T-cell (primary cell): ENCODE measurements at regions not wholly inside any gene's neighbourhood (a gene's known extent, or its start where the extent isn't known, plus 50 kb on each side); places are given as distances from the start of the nearest gene placed in this dataset.

Source experiments
- ATAC-seq, 4 experiments: fragments of 200-7000 bp in 3 of 4; fragments of 150-1000 bp in 1 of 4; cut with Tn5 transposase; replicated peaks in 1 of 4; 1 replicate in 3 of 4; 2 replicates in 1 of 4; pipeline ENCODE4 v1.10.0; 2021; ENCODE audit warnings: moderate library complexity in 3 of 4, mild to moderate bottlenecking in 2 of 4, moderate number of reproducible peaks in 1 of 4
- CTCF ChIA-PET, 2 donors: fragments of 300-600 bp; sonication (Branson Sonifier 250); formaldehyde crosslinking; loops; one replicate each; lab custom pipeline; 2022; ENCODE audit warnings: antibody characterized with exemption in 2 of 2; lab: Charles Lee
- POLR2A ChIA-PET, 2 donors: fragments of 300-600 bp; sonication (Branson Sonifier 250); formaldehyde crosslinking; loops; one replicate each; lab custom pipeline; 2022; ENCODE audit warnings: antibody characterized with exemption in 2 of 2; lab: Charles Lee
- DNase-seq, 35 experiments: peaks; one replicate each; pipeline versions ENCODE4 v3.0.0 to v3.0.0-alpha.2; 2013 to 2023
- H3K27ac ChIP-seq: one replicate; pipeline ENCODE4 v1.5.1; 2013; ENCODE audit warnings: low read length
- H3K27me3 ChIP-seq, 2 experiments: replicated peaks in 1 of 2; 1 replicate in 1 of 2; 2 replicates in 1 of 2; pipeline versions ENCODE4 v1.6.1 to v1.7.0; 2013; ENCODE audit warnings: low read length in 1 of 2, mixed read lengths in 1 of 2; ENCODE audit not compliant: control insufficient read depth in 2 of 2, insufficient read depth in 2 of 2; ENCODE audit errors: extremely low read depth in 1 of 2
- H3K36me3 ChIP-seq, 2 donors: 1 replicate in 1 of 2; 2 replicates in 1 of 2; pipeline versions ENCODE4 v1.6.1 to v1.7.0; 2013; ENCODE audit warnings: low read length in 1 of 2; ENCODE audit not compliant: control insufficient read depth in 2 of 2, insufficient read depth in 1 of 2; ENCODE audit errors: extremely low read depth in 1 of 2
- H3K4me1 ChIP-seq, 2 experiments: 1 replicate in 1 of 2; 2 replicates in 1 of 2; pipeline versions ENCODE4 v1.6.1 to v1.7.0; 2013; ENCODE audit warnings: low read length in 2 of 2, mixed read lengths in 1 of 2; ENCODE audit not compliant: insufficient read depth in 2 of 2, control insufficient read depth in 1 of 2; ENCODE audit errors: extremely low read depth in 1 of 2
- H3K4me3 ChIP-seq, 2 donors: 1 replicate in 1 of 2; 2 replicates in 1 of 2; pipeline versions ENCODE4 v1.5.1 to v1.7.0; 2013; ENCODE audit warnings: mild to moderate bottlenecking in 2 of 2, low read length in 1 of 2, moderate library complexity in 1 of 2; ENCODE audit not compliant: control insufficient read depth in 1 of 2; ENCODE audit errors: extremely low read depth in 1 of 2
- H3K9me3 ChIP-seq: 2 replicates; pipeline ENCODE4 v1.7.0; 2013
- H3K27ac Mint-ChIP-seq, 2 donors: one replicate each; pipeline ENCODE4 v1.8.0; 2020 to 2021; ENCODE audit warnings: mild to moderate bottlenecking in 2 of 2, mixed read lengths in 2 of 2
- H3K27me3 Mint-ChIP-seq, 2 donors: one replicate each; pipeline ENCODE4 v1.8.0; 2021 to 2022; ENCODE audit warnings: mixed read lengths in 2 of 2
- H3K36me3 Mint-ChIP-seq: one replicate; pipeline ENCODE4 v1.8.0; 2021; ENCODE audit warnings: mixed read lengths
- H3K4me1 Mint-ChIP-seq, 3 donors: one replicate each; pipeline ENCODE4 v1.8.0; 2020 to 2022; ENCODE audit warnings: mixed read lengths in 3 of 3, mild to moderate bottlenecking in 1 of 3
- H3K4me3 Mint-ChIP-seq, 3 donors: one replicate each; pipeline ENCODE4 v1.8.0; 2020 to 2022; ENCODE audit warnings: mild to moderate bottlenecking in 3 of 3, mixed read lengths in 3 of 3, moderate library complexity in 3 of 3
- H3K9me3 Mint-ChIP-seq, 3 donors: one replicate each; pipeline ENCODE4 v1.8.0; 2020 to 2022; ENCODE audit warnings: mixed read lengths in 3 of 3
- WGBS: methylation state at CpG from one replicate; pipeline ENCODE4 v1.1.5; 2013; ENCODE audit warnings: missing lambda C conversion rate; ENCODE audit not compliant: insufficient coverage; 5-methylcytosine and 5-hydroxymethylcytosine counted together

GRCh38 chr4:186826006-186826405, 102.3 kb upstream of the FAT1 start:
- ChIA-PET CTCF (no interaction called here), POLR2A (no interaction called here)
- H3K27ac Mint-ChIP-seq = no peak overlapping the region
- Histone ChIP-seq H3K4me1 (no peaks in the 10 kb centered on the region), H3K27me3 (no peaks in the 10 kb centered on the region), H3K36me3 (no peaks in the 10 kb centered on the region), H3K4me3 (no peak overlapping the region), H3K9me3 (no peaks in the 10 kb centered on the region), H3K27ac (no peak overlapping the region)
- DNase-seq (no peak), ATAC-seq (no peak)
- H3K9me3 Mint-ChIP-seq = peaks cover 0 to 17% (median 13%) of the 10 kb centered on the region in 3 donors
- H3K36me3 Mint-ChIP-seq = no peaks in the 10 kb centered on the region
- no CpG with 5 or more reads among the region's 2 CpGs for WGBS
- H3K27me3 Mint-ChIP-seq = no peaks in the 10 kb centered on the region
- no peaks in the 10 kb centered on the region for H3K4me1 Mint-ChIP-seq
- H3K4me3 Mint-ChIP-seq = no peak overlapping the region

GRCh38 chr4:186826846-186827533, 103.3 kb upstream of the FAT1 start:
- Mint-ChIP-seq H3K27ac (no peak overlapping the region), H3K9me3 (peaks cover 0 to 15% (median 14%) of the 10 kb centered on the region in 3 donors), H3K4me3 (no peak overlapping the region), H3K4me1 (no peaks in the 10 kb centered on the region), H3K27me3 (no peaks in the 10 kb centered on the region), H3K36me3 (no peaks in the 10 kb centered on the region)
- DNase-seq = no peak
- Histone ChIP-seq H3K36me3 (no peaks in the 10 kb centered on the region), H3K4me1 (no peaks in the 10 kb centered on the region), H3K4me3 (no peak overlapping the region), H3K9me3 (no peaks in the 10 kb centered on the region), H3K27me3 (no peaks in the 10 kb centered on the region), H3K27ac (no peak overlapping the region)
- POLR2A ChIA-PET = no interaction called here
- CTCF ChIA-PET = no interaction called here
- WGBS = 83% methylated on average over 3 of the region's 12 CpGs
- ATAC-seq = no peak

DNA sequence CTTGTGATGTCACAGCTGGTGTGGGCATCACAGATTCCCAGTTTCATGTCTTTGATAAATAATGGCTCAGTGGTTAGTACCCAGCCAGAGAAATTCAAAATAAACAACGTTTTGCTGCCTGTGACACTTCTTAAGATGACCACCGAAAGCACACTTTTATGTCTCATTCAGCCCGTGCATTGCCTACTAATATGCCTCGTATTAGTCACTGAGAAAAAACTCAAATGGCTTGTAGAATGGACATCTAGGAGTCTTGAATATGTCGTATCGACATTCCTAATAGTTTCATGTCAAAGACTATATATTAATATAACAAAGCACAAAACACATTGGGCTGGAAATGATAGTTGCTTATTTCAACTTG, 103.9 kb upstream of the FAT1 start:
- 0% methylated on average over 1 of the region's 6 CpGs for WGBS
- CTCF ChIA-PET = no interaction called here
- POLR2A ChIA-PET = no interaction called here
- no peaks in the 10 kb centered on the region for H3K36me3 Mint-ChIP-seq
- no peak overlapping the region for H3K4me3 ChIP-seq
- no peaks in the 10 kb centered on the region for H3K36me3 ChIP-seq
- no peaks in the 10 kb centered on the region for H3K4me1 ChIP-seq
- H3K4me3 Mint-ChIP-seq = no peak overlapping the region
- peaks cover 1 to 16% (median 14%) of the 10 kb centered on the region in 3 donors for H3K9me3 Mint-ChIP-seq
- H3K27me3 ChIP-seq = no peaks in the 10 kb centered on the region
- H3K4me1 Mint-ChIP-seq = no peaks in the 10 kb centered on the region
- ATAC-seq (no peak), DNase-seq (no peak)
- H3K9me3 ChIP-seq = no peaks in the 10 kb centered on the region
- H3K27ac ChIP-seq = no peak overlapping the region
- H3K27me3 Mint-ChIP-seq = no peaks in the 10 kb centered on the region
- H3K27ac Mint-ChIP-seq = no peak overlapping the region

GRCh38 chr4:186829097-186829496, 105.4 kb upstream of the FAT1 start:
- Histone ChIP-seq H3K36me3 (no peaks in the 10 kb centered on the region), H3K27me3 (no peaks in the 10 kb centered on the region), H3K4me3 (no peak overlapping the region), H3K27ac (no peak overlapping the region), H3K4me1 (no peaks in the 10 kb centered on the region), H3K9me3 (no peaks in the 10 kb centered on the region)
- Mint-ChIP-seq H3K4me1 (no peaks in the 10 kb centered on the region), H3K27me3 (no peaks in the 10 kb centered on the region), H3K36me3 (no peaks in the 10 kb centered on the region), H3K9me3 (peaks cover 5 to 27% (median 14%) of the 10 kb centered on the region in 3 donors), H3K4me3 (no peak overlapping the region), H3K27ac (no peak overlapping the region)
- DNase-seq (no peak), ATAC-seq (no peak)
- ChIA-PET CTCF (no interaction called here), POLR2A (no interaction called here)
- WGBS = 88% methylated on average over 2 of the region's 6 CpGs

GRCh38 chr4:186829740-186830449, 106.2 kb upstream of the FAT1 start:
- Mint-ChIP-seq H3K4me3 (no peak overlapping the region), H3K27me3 (no peaks in the 10 kb centered on the region), H3K9me3 (peaks cover 5 to 27% (median 14%) of the 10 kb centered on the region in 3 donors), H3K4me1 (no peaks in the 10 kb centered on the region), H3K27ac (no peak overlapping the region), H3K36me3 (no peaks in the 10 kb centered on the region)
- Histone ChIP-seq H3K9me3 (no peaks in the 10 kb centered on the region), H3K27me3 (no peaks in the 10 kb centered on the region), H3K4me3 (no peak overlapping the region), H3K36me3 (no peaks in the 10 kb centered on the region), H3K4me1 (no peaks in the 10 kb centered on the region), H3K27ac (no peak overlapping the region)
- ChIA-PET CTCF (no interaction called here), POLR2A (no interaction called here)
- no peak for DNase-seq
- ATAC-seq = no peak
- 48% methylated on average over 7 of the region's 9 CpGs for whole genome bisulfite sequencing

DNA sequence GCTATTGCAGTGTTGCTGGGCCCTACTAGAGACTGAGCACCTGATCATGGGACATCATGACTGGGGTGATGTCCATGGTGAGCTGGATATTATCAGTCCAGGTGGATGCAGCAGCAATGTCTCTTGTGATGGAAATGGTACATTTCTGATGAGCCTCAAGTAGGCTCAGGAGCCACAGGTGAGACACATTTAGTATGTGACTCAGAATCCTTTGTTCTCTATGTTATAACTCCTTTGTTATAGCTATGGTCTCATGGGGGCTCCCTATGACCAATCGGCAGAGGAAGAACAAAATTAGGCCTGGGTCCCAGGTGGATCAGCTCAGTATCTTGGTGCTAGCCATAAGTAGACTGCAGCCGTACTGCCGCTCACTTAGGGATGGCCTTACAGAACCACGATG, 107.9 kb upstream of the FAT1 start:
- ChIA-PET CTCF (no interaction called here), POLR2A (no interaction called here)
- no peaks in the 10 kb centered on the region for H3K4me1 Mint-ChIP-seq
- H3K9me3 Mint-ChIP-seq = peaks cover 5 to 27% (median 14%) of the 10 kb centered on the region in 3 donors
- no peaks in the 10 kb centered on the region for H3K27me3 Mint-ChIP-seq
- no peak overlapping the region for H3K4me3 Mint-ChIP-seq
- Histone ChIP-seq H3K9me3 (no peaks in the 10 kb centered on the region), H3K27ac (no peak overlapping the region), H3K4me3 (no peak overlapping the region), H3K4me1 (no peaks in the 10 kb centered on the region), H3K36me3 (no peaks in the 10 kb centered on the region), H3K27me3 (no peaks in the 10 kb centered on the region)
- no peak overlapping the region for H3K27ac Mint-ChIP-seq
- WGBS = 91% methylated on average over 1 of the region's 4 CpGs
- DNase-seq = no peak
- no peak for ATAC-seq
- no peaks in the 10 kb centered on the region for H3K36me3 Mint-ChIP-seq
